COR-L47 (cell line): ENCODE measurements at regions not wholly inside any gene's neighbourhood (a gene's known extent, or its start where the extent isn't known, plus 50 kb on each side); places are given as distances from the start of the nearest gene placed in this dataset.

Experiments used
- DNase-seq: peaks from one replicate; lab custom pipeline; 2025; lab: John Stamatoyannopoulos, UW

DNA sequence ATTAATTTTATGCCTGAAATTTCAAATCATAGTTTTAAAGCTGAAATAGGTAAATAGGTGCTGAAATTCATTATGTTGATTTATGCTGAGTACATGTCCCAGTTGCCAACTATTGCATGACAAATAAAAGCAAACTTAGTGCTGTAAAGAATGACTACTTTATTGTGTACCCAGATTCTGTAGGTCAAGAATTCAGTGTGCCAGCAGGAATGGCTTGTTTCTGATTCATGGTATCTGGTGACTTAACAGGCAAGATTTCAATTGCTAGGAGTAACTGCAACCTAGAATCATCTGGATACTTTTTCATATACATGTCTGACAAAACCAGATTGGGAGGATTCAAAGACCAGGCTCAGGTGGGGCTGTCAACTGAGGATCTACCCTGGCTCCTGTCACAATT, 678.4 kb upstream of the ADAMTS5 start:
- no peak for DNase-seq

DNA sequence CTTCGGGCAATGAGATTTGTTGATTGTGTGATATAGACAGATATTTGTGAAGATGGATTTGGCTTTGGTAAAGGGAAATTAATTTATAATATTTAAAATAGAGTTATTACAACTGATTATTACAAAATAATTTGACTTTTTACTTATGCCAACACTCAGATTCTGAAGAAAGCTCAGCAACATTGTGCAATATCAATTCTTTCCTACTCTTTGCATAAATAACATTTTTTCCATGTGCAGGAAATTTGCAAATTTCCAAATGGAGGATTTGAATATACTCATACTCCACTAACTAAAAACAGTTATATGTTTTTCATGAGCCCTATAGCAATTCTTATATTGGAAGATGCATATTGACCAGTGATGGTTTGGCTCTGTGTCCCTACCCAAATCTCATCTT, 676.4 kb upstream of the ADAMTS5 start:
- DNase-seq = no peak

DNA sequence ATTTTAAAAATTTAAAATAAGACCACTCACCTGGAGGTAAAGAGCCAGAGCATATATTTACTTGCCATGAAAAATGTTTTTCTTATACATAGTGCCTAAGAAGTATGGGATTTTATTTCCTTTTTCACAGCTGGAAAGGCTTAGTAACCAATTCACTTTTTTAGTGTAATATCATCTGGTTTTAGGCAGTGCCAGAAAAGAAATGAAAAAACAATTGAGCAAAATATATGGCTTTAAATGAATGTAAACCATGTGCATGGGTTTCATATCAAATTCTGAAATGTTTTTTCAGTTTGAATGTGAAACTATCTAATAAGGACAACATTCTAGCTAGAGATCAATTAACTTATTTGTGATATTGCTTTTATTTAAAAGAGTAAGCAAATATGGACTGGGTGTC, 672.4 kb upstream of the ADAMTS5 start:
- DNase-seq = no peak

DNA sequence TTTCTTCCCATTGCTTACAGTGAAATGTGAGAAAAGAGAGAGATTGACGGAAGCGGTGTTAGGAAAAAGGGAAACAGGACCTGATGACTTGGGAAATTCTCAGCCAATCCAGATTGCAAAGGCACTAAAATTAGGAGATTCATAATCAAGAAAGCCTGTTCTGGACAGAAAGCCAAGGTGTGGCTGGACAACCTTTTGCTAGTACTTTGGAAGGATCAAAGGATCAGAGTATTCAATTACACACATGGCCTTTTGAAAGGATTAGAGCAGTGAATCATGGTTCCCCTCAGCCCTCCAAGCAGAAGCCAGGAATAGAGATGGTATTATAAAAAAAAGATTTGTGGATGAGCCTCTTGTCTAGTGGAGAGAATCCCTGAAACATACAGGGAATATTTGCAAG, 669.8 kb upstream of the ADAMTS5 start:
- DNase-seq = no peak

DNA sequence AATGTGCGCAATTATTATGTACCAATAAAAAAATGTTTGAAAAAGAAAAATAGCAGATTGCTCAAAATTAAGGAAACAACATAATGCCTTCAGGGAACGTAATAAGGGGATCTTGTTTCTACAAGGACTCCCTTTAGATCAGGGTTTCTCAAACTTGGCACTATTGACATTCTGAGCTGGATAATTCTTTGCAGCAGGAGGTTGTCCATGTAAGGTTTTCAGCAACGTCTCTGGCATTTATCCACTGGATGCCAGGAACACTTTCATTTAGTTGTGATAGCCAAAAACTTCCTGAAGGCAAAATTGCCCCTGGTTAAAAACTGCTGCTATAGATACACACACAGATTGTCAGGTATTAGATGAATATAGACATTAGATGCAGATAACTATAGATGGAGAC, 666.7 kb upstream of the ADAMTS5 start:
- DNase-seq = no peak

DNA sequence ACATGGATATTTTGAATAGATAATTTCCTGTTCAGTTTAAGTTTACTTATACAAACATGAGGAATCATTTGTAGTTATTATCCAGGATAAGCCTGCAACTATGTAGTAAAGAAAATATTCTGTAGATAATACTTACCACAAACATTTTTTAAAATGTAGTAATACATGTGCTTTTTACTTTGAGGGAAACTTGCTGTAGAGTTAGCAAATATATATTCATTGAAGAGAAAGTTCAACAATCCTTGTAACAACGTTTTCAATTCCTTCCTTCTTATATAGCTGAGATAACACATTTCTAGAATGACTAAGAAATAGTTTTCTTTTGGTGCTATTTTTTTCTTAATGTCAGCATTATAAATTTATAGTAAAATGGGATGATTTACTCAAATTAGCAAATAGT, 664.6 kb upstream of the ADAMTS5 start:
- DNase-seq = no peak

DNA sequence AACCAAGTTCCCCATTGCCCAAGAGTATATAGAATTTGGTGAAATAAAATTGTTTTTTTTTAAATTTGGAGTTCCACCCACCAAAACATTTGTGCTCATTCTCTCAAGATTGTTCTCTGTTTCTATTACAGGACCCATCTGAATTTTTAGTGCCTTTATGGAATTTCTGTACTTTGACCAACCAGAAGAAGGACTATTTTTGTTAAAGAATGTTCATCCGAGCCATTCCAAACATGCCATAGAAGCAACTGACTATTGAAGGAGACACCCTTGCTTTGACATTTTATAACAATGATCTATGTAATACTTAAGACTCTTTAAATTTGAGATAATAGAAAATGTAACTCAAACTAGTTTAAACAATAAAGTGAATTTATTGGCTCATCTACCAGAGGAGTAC, 655.7 kb upstream of the ADAMTS5 start:
- no peak for DNase-seq

DNA sequence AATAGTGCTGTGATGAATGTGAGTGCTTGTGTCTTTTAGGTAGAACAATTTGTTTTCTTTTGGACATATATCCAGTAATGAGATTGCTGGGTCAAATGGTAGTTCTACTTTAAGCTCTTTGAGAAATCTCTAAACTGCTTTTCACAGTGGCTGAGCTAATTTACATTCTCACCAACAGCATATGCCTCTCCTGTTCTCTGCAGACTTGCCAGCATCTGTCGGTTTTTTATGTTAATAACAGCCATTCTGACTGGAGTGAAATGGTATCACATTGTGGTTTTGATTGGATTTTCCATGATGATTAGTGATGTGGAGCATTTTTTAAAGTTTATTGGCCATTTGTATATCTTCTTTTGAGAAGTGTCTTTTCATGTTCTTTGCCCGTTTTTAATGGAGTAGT, 647.3 kb upstream of the ADAMTS5 start:
- no peak for DNase-seq

DNA sequence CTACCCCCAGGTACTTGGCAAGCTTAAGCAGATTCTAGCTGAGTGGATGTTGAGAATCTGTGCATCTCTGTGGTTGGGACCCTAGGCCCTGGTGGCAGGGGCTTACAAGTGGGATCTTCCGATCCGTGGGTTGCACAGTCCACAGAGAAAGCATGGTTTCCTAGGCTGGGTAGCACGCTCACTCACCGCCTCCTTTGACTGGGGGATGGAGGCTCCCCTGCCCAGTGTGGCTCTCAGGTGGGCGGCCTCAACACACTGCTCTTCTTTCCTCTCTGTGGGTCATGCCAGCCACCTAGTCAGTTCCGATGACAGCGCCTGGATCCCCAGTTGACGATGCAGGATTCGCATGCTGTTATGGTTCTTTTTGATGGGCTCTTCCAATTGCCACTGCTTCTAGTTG, 639.5 kb upstream of the ADAMTS5 start:
- DNase-seq = no peak

DNA sequence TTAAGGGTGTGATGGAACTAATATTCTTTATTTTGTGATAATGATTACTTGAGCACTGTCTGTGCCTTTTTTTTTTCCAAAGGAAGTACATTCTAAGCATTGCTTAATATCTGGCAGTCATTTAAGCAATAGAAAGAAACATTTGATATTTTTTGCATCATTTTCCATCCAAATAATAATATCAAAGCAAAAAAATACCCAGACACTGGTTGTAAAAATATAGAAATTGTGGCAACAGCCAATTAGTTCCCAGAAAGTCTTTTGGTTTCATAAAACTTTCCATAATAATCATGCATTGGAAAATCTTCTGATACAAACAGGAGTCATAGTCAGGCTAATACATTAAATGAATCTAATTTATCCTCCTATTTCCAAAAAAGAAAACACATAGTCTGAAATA, 629.3 kb upstream of the ADAMTS5 start:
- DNase-seq = no peak

DNA sequence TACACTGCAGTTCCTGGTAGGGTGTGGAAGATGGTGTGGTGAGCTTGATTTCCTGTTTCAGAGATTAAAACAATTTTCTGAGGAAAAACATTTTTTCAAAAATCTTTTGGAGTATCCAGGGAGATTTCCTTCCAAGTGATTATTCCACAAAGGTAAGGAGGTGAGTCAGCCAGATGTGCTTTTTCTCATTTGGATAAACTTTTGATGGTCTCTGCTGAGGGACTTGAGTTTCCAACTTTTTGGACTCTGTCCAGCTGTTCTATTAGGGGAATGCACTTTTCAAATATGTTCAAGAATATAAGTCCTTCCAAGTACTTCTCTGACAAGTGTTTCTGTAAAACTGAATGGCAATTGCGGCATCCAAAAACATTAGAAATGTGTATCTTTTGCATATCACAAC, 628.8 kb upstream of the ADAMTS5 start:
- no peak for DNase-seq

DNA sequence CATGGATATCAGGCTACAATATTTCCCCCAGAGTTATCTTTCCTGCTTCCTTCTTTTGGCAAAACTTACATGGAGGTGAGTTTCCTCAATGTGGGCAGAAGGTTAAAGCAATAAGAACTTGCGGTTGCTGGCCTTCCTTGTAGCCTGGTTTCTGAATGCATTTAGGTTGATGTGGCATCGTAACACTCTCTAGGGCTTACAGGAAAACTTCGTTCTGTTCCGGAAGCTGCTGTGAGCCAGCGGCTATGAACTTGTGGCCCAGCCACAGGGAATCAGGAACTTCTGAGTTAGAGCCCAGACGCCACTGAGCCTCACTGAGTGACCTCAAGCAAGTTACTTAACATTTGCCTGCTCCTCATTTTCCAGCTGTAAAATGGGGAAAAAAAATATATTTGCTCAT, 623.4 kb upstream of the ADAMTS5 start:
- no peak for DNase-seq

DNA sequence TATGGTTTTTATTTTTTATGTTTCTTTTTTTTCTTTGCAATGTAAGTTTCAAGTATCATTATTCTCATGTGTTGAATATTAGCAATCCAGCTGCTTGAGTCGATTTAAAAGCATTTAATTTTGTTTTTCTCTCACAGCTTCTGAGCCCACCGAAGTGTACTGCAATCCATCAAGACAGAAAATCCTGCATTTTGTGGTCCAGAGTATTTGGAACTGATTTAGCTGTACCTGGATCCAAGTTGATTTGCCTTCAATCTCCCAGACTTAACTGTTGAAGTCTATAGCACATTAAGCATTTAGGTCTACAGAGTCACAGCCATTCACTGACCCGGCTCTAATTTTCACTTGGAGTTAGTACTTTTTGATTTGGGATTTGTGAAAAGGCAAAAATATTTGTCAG, 622.9 kb upstream of the ADAMTS5 start:
- DNase-seq = no peak

DNA sequence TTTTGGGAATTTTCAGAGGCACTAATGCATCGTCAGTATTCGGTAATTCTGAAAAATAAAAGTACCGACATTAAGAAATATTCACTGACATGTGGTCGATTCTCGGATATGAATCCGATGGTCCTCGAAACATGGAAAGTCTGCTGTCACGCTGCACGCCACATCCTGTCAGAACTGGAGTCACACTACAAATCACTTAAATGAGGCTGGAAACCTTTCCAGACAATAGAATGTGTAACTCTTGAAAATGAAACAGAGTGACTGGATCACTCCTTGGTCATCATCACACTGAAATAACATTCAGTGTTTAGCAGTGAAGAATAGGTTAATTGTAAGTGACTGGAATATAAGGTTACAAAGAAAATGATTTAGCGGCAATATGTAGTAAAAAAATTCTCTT, 620.1 kb upstream of the ADAMTS5 start:
- DNase-seq = no peak

DNA sequence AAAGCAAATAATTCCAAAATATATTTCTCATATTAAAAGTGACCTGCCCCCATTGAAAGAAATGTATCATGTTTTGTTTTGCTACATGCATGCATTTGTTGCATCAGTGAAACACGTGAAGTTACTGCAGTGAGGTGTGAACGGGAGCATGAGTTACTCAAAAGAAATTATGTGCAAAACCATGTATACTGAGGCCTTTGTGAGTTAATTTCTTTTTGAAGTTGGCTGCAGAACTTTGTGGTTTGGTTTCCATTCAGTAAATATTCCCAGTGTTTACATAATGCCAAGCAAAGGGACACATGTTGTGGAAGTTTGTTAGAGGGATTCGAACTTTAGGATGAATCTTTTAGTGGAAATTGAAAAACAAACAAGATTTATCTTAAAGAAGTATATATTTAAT, 619.4 kb upstream of the ADAMTS5 start:
- DNase-seq = no peak

DNA sequence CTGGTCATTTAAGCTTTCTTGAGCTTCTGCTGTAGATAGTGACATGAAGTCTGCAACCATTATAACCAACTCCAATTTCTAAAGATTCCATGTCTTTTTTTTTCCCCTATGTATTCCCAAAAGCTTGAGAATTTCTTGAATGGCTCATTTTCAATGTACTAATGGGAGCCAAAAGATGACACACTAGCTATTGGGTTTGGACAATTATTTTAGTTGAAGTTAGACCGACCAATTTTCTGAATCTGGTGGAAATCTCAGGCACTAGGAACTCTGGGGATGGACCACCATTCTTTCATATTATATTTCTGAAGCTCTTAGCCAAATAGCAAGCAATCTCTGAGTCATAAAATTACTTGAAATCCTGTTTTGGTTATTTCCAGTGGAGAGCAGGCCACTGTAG, 617.4 kb upstream of the ADAMTS5 start:
- no peak for DNase-seq

DNA sequence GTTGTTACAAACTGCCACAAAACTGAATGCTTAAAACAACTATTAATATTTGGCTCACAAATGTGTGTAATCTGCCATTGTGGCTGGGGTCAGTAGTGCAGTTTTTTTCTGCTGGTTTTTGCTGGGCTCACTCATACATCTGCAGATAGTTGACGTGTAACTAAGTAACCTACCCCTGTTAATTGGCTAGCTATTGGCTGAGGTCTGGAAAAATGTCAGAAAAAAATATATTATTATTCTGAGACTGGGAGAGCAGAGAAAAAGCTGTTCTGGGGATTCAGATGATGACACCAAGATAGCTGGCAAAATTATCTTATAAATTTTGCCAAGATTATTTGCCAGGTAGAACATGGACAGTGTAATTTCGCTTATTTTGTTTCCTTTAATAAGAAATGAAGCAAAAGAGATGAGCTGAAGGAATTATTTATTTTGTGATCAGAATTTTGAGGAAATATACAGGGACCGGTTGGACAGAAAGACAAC, 616.1 kb upstream of the ADAMTS5 start:
- DNase-seq = no peak

DNA sequence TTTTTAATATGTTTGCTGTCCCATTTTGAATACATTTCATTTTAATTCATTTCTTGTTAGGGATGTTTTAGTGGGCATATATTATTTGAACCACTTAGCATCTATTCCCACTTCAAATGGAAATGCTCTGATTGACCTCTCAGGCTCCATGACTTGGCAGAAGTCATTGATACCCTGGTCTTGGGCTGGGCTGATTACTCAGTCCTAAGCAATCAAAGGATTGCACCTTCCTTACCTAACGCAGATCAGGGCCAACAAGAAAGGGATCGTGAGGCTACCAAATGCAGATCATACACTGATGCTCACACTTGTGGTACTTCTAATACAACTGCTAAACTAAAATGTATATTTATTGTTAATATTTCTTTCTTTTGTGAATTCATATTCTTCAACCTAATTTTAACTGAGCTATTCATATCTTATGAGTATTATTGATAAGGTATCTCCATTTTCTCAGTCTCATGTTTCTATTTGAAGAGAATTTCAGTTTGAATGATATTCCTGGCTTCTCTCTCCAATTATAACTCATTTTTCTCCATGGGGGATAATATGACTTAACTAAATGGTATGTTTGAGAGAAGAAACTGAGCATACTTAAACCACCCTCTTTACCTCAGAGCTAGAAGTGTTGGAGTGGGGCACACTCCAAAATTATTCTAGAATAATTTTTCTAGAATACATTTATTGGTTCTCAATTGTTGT, 615.5 kb upstream of the ADAMTS5 start:
- no peak for DNase-seq

DNA sequence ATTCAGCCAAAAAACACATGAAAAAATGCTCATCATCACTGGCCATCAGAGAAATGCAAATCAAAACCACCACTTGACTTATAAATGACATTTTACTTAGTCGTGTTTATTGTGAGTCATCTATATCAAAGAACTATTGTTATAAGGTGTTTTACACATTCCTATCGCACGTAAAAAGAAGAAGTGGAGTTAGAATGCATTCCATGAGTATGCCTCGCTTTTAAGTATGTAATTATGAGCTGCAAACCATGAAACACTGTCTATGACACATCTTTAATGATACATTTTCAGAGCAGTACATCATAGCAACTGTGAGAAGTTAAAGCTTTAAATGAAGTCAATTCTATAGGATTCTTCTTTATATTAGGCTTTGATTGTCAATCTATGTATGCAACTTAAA, 614.3 kb upstream of the ADAMTS5 start:
- no peak for DNase-seq

DNA sequence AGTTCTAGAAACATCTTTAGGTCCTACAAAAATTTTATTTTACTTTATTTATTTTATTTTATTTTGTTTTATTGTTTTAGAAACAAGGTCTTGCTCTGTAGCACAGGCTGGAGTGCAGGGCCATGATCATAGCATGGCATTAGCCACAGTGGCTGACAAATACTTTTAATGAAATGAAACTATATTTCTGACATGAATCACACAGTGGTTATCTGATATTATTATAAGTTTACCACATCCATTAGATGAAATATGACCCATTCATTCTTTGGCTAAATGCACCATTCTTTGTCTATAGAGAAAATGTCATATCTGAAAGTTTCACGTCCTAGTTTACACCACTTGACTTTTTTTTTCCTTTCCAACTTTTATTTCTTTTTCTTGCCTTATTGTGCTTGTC, 613.4 kb upstream of the ADAMTS5 start:
- no peak for DNase-seq

DNA sequence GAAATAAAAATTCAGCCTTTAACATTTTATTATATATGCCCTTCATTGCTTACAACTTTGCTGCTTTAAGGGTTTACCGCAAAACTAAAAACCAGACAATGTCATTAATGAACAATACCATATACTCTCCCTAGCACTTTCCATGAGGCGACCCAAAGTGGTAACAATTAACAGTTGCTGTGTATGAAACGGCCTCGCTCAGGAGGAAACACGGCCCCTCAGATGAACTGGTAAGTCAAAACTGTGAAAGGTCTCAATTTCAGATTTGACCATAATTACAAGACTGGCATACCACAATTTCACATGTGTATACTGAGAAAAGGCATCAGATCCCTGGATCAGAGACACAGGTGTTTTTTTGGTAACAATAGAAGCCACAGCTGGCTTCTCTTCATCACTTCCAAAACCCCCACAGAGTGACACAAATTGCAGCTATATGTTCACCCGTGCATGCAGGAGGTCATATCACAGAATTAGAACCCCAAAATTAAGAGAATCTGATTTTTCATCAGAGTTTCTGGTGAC, 611.9 kb upstream of the ADAMTS5 start:
- no peak for DNase-seq

DNA sequence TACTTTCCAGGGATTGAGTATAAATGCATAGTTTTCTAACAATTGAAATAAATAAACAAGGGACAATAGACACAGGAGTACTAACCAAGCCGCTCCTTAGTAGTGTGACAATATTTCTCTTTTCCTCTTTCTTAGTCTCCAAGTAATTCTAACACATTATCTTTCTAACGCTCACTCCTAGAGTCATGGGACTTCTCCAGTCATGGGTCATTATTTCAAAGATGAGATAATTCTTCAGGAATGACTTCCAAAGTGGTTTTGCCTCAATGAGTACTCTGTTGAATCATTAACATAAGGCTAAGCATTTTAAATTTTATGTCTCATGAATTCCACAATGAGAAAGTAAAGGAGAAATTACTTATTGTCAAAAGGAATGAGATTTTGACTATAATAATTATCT, 605.8 kb upstream of the ADAMTS5 start:
- DNase-seq = no peak

DNA sequence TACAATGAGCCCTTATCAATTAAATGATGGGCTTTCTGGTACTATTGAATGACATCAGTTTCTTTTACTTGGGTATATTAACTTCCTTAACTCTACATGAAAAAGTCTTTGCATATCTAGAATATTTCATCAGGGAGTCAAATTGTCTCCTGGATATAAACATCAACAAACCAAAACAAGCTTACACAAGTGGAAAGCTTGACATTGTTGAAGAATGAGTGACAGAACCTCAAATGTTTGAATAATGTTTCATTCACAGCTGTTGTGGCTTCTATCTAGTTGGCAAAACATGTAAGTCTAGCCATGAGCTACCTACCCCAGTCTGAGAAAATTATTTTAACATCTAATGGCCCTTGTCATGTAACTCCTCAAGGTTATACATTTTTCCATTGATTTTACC, 604.8 kb upstream of the ADAMTS5 start:
- DNase-seq = no peak

DNA sequence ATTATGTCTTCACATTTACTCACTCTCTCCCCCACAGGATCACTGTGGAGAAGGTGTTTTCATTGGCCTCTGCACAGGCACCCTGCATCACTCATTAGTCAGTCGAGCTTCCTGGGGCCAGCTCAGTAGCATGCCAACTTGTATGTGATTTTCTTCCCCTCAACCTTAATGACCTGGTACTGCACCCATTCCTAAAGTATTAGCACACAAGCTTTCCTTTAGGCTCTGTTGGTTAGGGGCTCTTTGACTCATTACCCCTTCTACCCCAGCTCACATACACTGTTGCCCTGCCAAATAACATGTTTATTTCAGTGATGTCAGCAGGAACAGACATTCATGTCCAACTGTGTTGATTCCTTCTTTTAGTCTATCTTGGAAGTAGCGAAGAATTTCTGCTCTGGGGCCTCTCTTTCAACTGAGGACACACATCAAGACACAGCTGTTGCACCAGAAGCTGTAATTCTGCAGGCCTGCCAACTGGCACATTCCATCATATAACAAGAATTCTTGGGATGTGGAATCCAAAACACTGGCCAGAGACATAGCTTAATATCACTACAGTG, 603.5 kb upstream of the ADAMTS5 start:
- DNase-seq = no peak
